ENCODE measurements at regions not wholly inside any gene's neighbourhood (a gene's known extent, or its start where the extent isn't known, plus 50 kb on each side); places are given as distances from the start of the nearest gene placed in this dataset.

- no peak overlapping the region for H3K4me3 ChIP-seq (IDR thresholded peaks at IDR 0.05; ENCODE audit: insufficient read depth, low read depth, low read length)
- no peaks in the 10 kb centered on the region for H4K20me1 ChIP-seq (ENCODE audit: insufficient read depth)
- no peaks in the 10 kb centered on the region for H3K4me1 ChIP-seq (ENCODE audit: low read depth, poor library complexity, severe bottlenecking)
- H3K79me2 ChIP-seq (ENCODE audit: insufficient read depth, low read depth) = no peaks in the 10 kb centered on the region
- no peaks in the 10 kb centered on the region for H3K27me3 ChIP-seq (ENCODE audit: insufficient read depth, low read depth)
- H3K9ac ChIP-seq = no peak overlapping the region
- no peak overlapping the region for H2AFZ ChIP-seq (ENCODE audit: low read depth)
- H3K27ac ChIP-seq = no peak overlapping the region
- no peak overlapping the region for H3K4me2 ChIP-seq
- TF ChIP-seq CTCF (conservative IDR thresholded peaks at IDR 0.05; ENCODE audit: low read depth, low read length) = no peak
- no peaks in the 10 kb centered on the region for H3K36me3 ChIP-seq (ENCODE audit: insufficient read depth)
Measured at GRCh38 chr21:38702196-38702595, 103.5 kb upstream of the ETS2 start.

- Histone ChIP-seq H3K79me2 (ENCODE audit: insufficient read depth, low read depth) (no peaks in the 10 kb centered on the region), H4K20me1 (ENCODE audit: insufficient read depth) (no peaks in the 10 kb centered on the region), H3K27me3 (ENCODE audit: insufficient read depth, low read depth) (no peaks in the 10 kb centered on the region), H3K4me1 (ENCODE audit: low read depth, poor library complexity, severe bottlenecking) (no peaks in the 10 kb centered on the region), H2AFZ (ENCODE audit: low read depth) (no peak overlapping the region), H3K4me3 (IDR thresholded peaks at IDR 0.05; ENCODE audit: insufficient read depth, low read depth, low read length) (no peak overlapping the region), H3K9ac (no peak overlapping the region), H3K36me3 (ENCODE audit: insufficient read depth) (no peaks in the 10 kb centered on the region), H3K27ac (no peak overlapping the region), H3K4me2 (no peak overlapping the region)
- TF ChIP-seq CTCF (conservative IDR thresholded peaks at IDR 0.05; ENCODE audit: low read depth, low read length) = no peak
Measured at GRCh38 chr21:38709876-38710275, 95.9 kb upstream of the ETS2 start.

- H2AFZ ChIP-seq (ENCODE audit: low read depth) = no peak overlapping the region
Measured at GRCh38 chr21:38712071-38712470, 93.7 kb upstream of the ETS2 start.

GRCh38 chr21:38712664-38713063 lies 93.1 kb upstream of the ETS2 start:
- Histone ChIP-seq H3K27ac (no peak overlapping the region), H3K36me3 (ENCODE audit: insufficient read depth) (no peaks in the 10 kb centered on the region), H3K27me3 (ENCODE audit: insufficient read depth, low read depth) (no peaks in the 10 kb centered on the region), H3K4me3 (IDR thresholded peaks at IDR 0.05; ENCODE audit: insufficient read depth, low read depth, low read length) (no peak overlapping the region), H3K4me1 (ENCODE audit: low read depth, poor library complexity, severe bottlenecking) (no peaks in the 10 kb centered on the region), H3K9ac (no peak overlapping the region), H4K20me1 (ENCODE audit: insufficient read depth) (no peaks in the 10 kb centered on the region), H2AFZ (ENCODE audit: low read depth) (no peak overlapping the region), H3K79me2 (ENCODE audit: insufficient read depth, low read depth) (no peaks in the 10 kb centered on the region), H3K4me2 (no peak overlapping the region)
- TF ChIP-seq CTCF (conservative IDR thresholded peaks at IDR 0.05; ENCODE audit: low read depth, low read length) = no peak

More at GRCh38 chr21:38712071-38712470, 93.7 kb upstream of the ETS2 start:
- no peak for TF ChIP-seq CTCF (conservative IDR thresholded peaks at IDR 0.05; ENCODE audit: low read depth, low read length)
- H3K9ac ChIP-seq = no peak overlapping the region
- H3K27me3 ChIP-seq (ENCODE audit: insufficient read depth, low read depth) = no peaks in the 10 kb centered on the region
- H4K20me1 ChIP-seq (ENCODE audit: insufficient read depth) = no peaks in the 10 kb centered on the region
- H3K4me2 ChIP-seq = no peak overlapping the region
- no peaks in the 10 kb centered on the region for H3K36me3 ChIP-seq (ENCODE audit: insufficient read depth)
- H3K27ac ChIP-seq = no peak overlapping the region
- H3K4me3 ChIP-seq (IDR thresholded peaks at IDR 0.05; ENCODE audit: insufficient read depth, low read depth, low read length) = no peak overlapping the region
- no peaks in the 10 kb centered on the region for H3K4me1 ChIP-seq (ENCODE audit: low read depth, poor library complexity, severe bottlenecking)
- H3K79me2 ChIP-seq (ENCODE audit: insufficient read depth, low read depth) = no peaks in the 10 kb centered on the region

Measured in KMS-11 (cell line).